Renal pelvis (tissue), 1 donor: ENCODE measurements at regions not wholly inside any gene's neighbourhood (a gene's known extent, or its start where the extent isn't known, plus 50 kb on each side); places are given as distances from the start of the nearest gene placed in this dataset.
"Not testable (repeated sequence)": the region's sequence is repeated elsewhere in the genome, so short reads cannot be mapped to it uniquely, and the experiment has no call there.

ENCODE experiments used
- DNase-seq: peaks from one replicate; pipeline ENCODE4 v3.0.0-alpha.2; 2013

GRCh38 chr2:139550341-139550740, 770.2 kb upstream of the NXPH2 start:
- no peak for DNase-seq

- no peak for DNase-seq
Observed at GRCh38 chr2:139544186-139544851, 764.1 kb upstream of the NXPH2 start.

DNA sequence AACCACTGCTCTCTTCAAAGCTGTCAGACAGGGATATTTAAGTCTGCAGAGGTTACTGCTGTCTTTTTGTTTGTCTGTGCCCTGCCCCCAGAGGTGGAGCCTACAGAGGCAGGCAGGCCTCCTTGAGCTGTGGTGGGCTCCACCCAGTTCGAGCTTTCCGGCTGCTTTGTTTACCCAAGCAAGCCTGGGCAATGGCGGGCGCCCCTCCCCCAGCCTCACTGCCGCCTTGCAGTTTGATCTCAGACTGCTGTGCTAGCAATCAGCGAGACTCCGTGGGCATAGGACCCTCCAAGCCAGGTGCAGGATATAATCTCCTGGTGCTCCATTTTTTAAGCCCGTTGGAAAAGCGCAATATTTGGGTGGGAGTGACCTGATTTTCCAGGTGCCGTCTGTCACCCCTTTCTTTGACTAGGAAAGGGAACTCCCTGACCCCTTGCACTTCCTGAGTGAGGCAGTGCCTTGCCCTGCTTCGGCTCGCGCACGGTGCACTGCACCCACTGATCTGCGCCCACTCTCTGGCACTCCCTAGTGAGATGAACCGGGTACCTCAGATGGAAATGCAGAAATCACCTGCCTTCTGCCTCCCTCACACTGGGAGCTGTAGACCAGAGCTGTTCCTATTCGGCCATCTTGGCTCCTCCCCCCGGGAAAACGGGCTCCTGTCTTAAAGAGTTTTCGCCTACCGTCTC, 758.3 kb upstream of the NXPH2 start:
- not testable (repeated sequence) for DNase-seq

- peak; percentile 42 for DNase-seq
Observed at GRCh38 chr2:139529080-139529479, 748.9 kb upstream of the NXPH2 start.

GRCh38 chr2:139526781-139527180, 746.6 kb upstream of the NXPH2 start:
- peak; percentile 19 for DNase-seq

DNA sequence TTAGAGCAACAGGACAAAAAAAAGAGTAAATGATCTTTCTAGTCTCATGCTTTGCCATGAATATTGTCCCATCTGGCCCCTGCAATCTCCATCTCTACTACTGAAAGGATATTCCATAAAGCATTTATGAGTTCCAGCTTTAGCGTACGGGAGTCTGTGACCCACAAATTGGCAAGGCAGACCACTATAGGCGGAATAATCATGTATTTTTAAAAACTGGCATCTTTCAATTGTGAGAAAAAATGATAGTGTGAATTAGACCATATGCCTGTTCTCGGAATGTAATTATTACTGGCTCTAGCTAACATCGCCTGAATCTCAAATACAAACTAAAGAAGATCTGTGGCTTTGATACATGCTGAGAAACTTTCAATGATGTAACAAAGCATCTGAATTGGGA, 738.1 kb upstream of the NXPH2 start:
- no peak for DNase-seq

DNA sequence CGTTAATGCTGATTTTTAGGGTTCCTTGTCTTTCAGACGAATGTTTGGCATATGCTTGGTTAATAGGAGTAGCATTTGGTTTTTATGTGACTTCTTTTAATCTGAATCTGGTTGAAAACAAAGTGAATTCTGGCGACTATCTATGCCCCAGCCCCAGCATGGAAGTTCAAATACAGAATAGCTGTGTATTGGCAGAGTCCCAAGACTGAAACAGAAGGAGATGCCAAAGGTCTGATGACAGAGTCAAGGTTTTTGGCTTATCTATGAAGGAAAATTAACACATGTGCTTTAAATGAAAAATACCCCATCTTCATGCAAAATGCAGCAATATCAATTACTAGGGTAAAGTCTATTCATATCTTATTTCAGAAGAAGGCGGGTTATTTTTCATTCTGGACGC, 734.8 kb upstream of the NXPH2 start:
- DNase-seq: no peak

DNA sequence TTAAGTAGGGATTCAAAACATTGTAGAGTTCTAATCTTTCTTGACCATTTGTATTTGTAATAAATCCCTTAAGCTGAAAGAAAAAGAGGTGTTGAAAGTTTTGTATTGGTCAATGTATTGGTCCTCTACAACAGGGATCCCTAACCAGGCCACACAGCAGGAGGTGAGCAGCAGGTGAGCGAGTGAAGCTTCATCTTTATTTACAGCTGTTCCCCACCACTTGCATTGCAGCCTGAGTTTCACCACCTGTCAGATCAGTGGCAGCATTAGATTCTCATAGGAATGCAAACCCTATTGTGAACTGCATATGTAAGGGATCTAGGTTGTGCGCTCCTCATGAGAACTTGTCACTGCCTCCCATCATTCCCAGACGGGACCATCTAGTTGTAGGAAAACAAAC, 715.7 kb upstream of the NXPH2 start:
- DNase-seq: no peak

DNA sequence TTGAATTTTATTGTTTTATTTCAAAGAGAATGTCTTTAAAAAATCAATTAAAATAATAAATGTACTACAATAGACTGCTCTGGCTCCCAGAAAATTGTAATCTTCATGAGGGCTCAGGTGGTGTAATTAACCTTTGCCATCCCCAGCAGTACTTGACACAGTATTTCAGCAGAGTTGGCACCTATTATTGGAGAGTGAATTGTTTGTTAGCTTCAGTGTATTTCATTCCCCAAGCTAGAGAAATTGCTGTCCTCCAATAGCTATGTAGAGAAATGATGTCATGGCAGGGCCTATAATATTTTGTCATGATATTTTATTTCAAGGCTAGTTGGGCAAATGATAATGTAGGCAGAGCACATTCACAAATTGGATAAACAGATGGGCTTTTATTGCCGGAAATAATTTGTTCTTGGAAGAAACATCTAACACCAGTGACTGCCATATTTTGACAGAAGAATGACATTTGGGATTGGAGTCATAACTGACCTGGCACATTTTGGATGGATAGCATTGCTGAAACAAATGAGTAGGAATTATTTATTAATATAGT, 712.0 kb upstream of the NXPH2 start:
- DNase-seq: no peak

DNA sequence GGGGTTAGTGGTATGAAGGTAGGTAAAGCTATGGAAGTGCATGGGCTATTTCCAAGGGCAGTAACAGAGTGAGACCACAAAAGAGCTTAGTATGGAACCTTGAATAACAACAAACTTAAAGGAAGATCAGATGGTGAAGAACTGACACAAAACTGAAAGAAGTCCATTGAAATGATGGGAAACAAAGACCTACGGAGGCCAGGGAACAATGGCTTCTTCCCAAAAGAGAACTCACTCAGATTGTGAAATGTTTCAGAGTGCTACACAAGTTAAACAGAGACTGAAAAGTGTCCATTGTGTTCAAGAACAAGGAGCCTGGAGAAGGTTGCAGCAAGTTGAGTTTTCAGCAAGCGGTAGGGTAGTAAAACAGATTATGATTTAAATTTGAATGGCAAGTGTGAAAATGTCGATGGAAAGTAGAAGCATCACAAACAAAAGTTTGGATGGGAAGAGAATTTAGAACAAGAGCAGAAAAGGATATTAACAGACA, 700.0 kb upstream of the NXPH2 start:
- no peak for DNase-seq

- peak; percentile 47 for DNase-seq
Observed at GRCh38 chr2:139478165-139478914, 698.1 kb upstream of the NXPH2 start.

GRCh38 chr2:139477618-139478017, 697.4 kb upstream of the NXPH2 start:
- DNase-seq: no peak

DNA sequence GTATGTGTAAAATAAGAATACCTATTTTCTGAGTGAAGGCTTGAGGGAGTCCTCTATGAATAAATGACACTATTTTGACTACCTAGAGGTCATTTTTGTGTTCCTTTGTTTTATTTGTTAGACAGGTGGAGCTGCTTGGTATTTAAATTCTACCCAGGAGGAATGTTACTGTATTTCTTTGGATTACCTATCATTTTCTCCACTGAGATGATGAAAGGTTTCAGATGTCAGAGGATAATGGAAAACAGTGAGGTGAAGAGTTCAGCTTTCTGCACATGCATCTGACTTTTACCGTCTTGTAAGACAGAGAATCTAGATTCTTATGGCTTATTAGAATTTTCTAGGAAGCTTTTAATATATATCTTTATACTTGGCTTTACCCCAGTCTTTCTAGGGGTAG, 689.8 kb upstream of the NXPH2 start:
- no peak for DNase-seq

DNA sequence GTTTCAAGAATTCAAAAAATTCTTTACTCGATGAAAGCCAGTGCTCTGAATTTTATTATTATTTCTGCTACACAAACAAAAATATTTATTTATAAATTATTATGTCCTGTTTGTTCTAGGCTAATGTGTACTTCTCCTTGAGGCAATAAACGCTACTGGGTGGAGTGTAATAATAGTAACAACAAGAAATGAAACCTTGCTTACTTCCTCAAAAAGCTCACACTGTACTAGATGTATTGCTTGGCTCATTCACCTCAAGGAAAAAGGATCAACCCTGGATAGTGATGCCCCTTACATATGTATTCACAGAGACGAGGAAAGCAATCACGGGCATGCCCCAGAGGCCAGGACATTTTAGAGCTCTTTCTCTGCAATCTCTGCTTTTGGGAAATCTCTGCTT, 685.6 kb upstream of the NXPH2 start:
- no peak for DNase-seq

GRCh38 chr2:139457873-139458272, 677.7 kb upstream of the NXPH2 start:
- no peak for DNase-seq

DNA sequence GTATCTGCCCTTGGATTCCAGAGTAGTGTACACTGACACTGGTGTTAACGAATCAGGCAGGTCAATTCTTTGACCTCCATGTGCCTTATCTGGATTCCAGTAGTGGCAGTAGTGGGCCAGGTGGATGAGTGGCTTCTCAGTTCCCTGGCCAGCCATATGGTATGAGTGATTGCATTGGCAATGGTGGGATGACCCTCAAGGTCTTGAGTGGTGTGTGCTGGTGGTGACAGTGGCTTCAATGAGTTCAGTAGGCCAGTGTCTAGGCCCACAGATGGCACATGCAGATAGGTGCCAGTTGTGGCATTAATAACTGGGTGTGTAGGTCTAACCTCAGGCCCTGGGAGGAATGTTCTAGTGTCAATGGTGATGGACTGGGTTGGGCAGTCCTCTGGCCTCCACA, 674.1 kb upstream of the NXPH2 start:
- no peak for DNase-seq

GRCh38 chr2:139439100-139439499, 658.9 kb upstream of the NXPH2 start:
- DNase-seq: no peak

DNA sequence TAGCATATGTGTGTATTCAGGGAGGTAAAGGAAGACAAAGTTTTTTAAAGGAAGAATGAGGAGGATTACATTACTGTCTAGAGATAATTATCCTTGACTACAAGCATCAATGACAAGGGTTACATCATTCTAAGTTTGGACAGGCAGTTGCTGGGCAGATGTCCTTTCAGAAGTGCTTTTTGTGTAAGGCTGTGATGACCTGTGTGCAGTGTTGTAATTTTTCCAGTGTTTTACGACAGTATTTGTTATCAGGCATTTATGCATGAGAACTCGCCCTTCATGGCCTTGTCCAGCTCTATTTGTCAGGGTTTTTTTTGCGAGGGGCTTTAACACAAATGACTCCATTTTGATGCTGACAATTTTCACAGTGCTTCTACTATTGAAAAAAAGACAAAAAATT, 658.3 kb upstream of the NXPH2 start:
- DNase-seq: no peak

DNA sequence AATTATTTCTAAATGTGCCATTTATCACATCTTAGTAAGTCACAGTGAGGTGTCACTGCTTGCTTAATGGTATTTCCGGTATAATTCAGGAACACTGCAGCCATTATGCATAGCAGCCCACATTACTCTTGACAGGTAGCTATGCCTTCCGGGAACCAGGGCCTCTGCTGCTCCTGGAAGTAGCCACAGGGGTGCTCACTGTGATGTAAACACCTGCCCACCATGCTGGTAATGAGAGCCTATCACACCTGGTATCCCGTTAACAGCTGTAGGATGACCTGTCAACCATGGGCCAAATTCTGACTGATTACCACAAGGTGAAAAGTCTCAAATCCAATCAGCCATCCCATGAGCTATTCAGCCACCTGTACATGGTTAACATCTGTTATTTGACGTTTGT, 647.0 kb upstream of the NXPH2 start:
- DNase-seq: no peak

DNA sequence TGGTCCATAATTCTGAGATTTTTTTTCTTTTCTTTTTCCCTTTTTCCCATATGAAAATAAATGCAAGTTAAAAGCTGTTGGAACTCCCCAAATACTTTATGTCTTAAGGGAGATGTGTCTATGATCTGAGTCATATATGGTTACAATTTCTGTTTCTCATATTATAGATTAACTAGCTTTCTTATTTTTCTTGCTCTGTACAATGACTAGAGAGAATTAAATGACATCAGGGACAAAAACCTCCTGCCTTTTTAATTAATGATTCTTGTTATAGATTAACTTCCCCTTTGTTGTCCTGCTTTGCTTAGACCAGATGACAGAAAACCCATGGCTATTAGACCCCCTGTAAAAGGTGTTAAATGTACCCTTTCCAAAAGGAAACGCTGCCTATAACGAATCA, 643.9 kb upstream of the NXPH2 start:
- no peak for DNase-seq

- no peak for DNase-seq
Observed at GRCh38 chr2:139411236-139411635, 631.0 kb upstream of the NXPH2 start.

- not testable (repeated sequence) for DNase-seq
Observed at GRCh38 chr2:139410833-139411174, 630.6 kb upstream of the NXPH2 start.
